Uterus (tissue), 3 donors: ENCODE measurements at regions not wholly inside any gene's neighbourhood (a gene's known extent, or its start where the extent isn't known, plus 50 kb on each side); places are given as distances from the start of the nearest gene placed in this dataset.

ENCODE experiments used
- DNase-seq, 2 donors: peaks; one replicate each; pipeline ENCODE4 v3.0.0-alpha.2; 2019 to 2020
- H3K27ac ChIP-seq, 2 donors: fragments of 200-600 bp; sonication (generic); 1 replicate in 1 of 2; 2 replicates in 1 of 2; pipeline ENCODE4 v1.5.1; 2016 to 2018
- H3K27me3 ChIP-seq, 2 donors: fragments of 200-600 bp; sonication (generic); one replicate each; pipeline ENCODE4 v1.5.1; 2018 to 2019; ENCODE audit warnings: control low read depth in 1 of 2
- H3K36me3 ChIP-seq, 2 donors: fragments of 200-600 bp; sonication (generic); one replicate each; pipeline ENCODE4 v1.5.1; 2019; ENCODE audit warnings: control low read depth in 1 of 2
- H3K4me1 ChIP-seq, 2 donors: fragments of 200-600 bp; sonication (generic); one replicate each; pipeline ENCODE4 v1.5.1; 2018 to 2019; ENCODE audit warnings: control low read depth in 1 of 2
- H3K4me3 ChIP-seq, 2 donors: fragments of 200-600 bp; sonication (generic); 1 replicate in 1 of 2; 2 replicates in 1 of 2; pipeline ENCODE4 v1.5.1; 2018 to 2019; ENCODE audit warnings: mild to moderate bottlenecking in 1 of 2
- H3K9me3 ChIP-seq, 2 donors: fragments of 200-600 bp; sonication (generic); one replicate each; pipeline ENCODE4 v1.5.1; 2019; ENCODE audit warnings: control low read depth in 1 of 2
- CTCF ChIP-seq, 4 experiments: fragments of 200-600 bp in 2 of 4; fragments of 450-650 bp in 2 of 4; sonication (generic) in 2 of 4; IDR thresholded peaks; one replicate each; pipeline ENCODE4 v1.5.1; 2016 to 2019; ENCODE audit warnings: antibody characterized with exemption in 4 of 4, mild to moderate bottlenecking in 2 of 4, moderate library complexity in 1 of 4
- POLR2A ChIP-seq, 2 donors: fragments of 450-650 bp; IDR thresholded peaks; one replicate each; pipeline ENCODE4 v1.6.1; 2016; ENCODE audit warnings: antibody characterized with exemption in 2 of 2, mild to moderate bottlenecking in 1 of 2, moderate library complexity in 1 of 2
- intact Hi-C: fragments of 100-400 bp; cut with DNase I; formaldehyde crosslinking; loops from one replicate; pipeline ENCODE4 v1.15.1; 2023; ENCODE audit warnings: low total_unique reads
- donor health status: DM: yes; HTN: yes; CAD: no.

GRCh38 chr22:27295040-27295439 lies 506.5 kb downstream of the MN1 start:
- Histone ChIP-seq H3K4me3 (no peak overlapping the region), H3K9me3 (no peaks in the 10 kb centered on the region), H3K27ac (no peak overlapping the region), H3K36me3 (no peaks in the 10 kb centered on the region), H3K4me1 (no peaks in the 10 kb centered on the region), H3K27me3 (no peaks in the 10 kb centered on the region)
- DNase-seq: no peak
- no peak for TF ChIP-seq POLR2A (IDR thresholded peaks at IDR 0.05)
- no peak for TF ChIP-seq CTCF (IDR thresholded peaks at IDR 0.05)
- intact Hi-C loops: no loop called here

GRCh38 chr22:27295605-27296004 lies 506.0 kb downstream of the MN1 start:
- Histone ChIP-seq H3K4me3 (no peak overlapping the region), H3K36me3 (no peaks in the 10 kb centered on the region), H3K27ac (no peak overlapping the region), H3K9me3 (no peaks in the 10 kb centered on the region), H3K4me1 (no peaks in the 10 kb centered on the region), H3K27me3 (no peaks in the 10 kb centered on the region)
- TF ChIP-seq CTCF (IDR thresholded peaks at IDR 0.05) (no peak), POLR2A (IDR thresholded peaks at IDR 0.05) (no peak)
- intact Hi-C loops: no loop called here
- no peak for DNase-seq

- no peak overlapping the region for H3K27ac ChIP-seq
- intact Hi-C loops: no loop called here
Measured at GRCh38 chr22:27296091-27296675, 505.4 kb downstream of the MN1 start.

GRCh38 chr22:27297125-27297524 lies 504.4 kb downstream of the MN1 start:
- H3K27me3 ChIP-seq: no peaks in the 10 kb centered on the region
- no peaks in the 10 kb centered on the region for H3K4me1 ChIP-seq
- no peak for DNase-seq
- H3K9me3 ChIP-seq: no peaks in the 10 kb centered on the region
- no peak overlapping the region for H3K27ac ChIP-seq
- no peaks in the 10 kb centered on the region for H3K36me3 ChIP-seq
- H3K4me3 ChIP-seq: no peak overlapping the region
- intact Hi-C loops: no loop called here
- TF ChIP-seq POLR2A (IDR thresholded peaks at IDR 0.05) (no peak), CTCF (IDR thresholded peaks at IDR 0.05) (no peak)

More at GRCh38 chr22:27296091-27296675, 505.4 kb downstream of the MN1 start:
- Histone ChIP-seq H3K9me3 (no peaks in the 10 kb centered on the region), H3K4me3 (no peak overlapping the region), H3K36me3 (no peaks in the 10 kb centered on the region), H3K27me3 (no peaks in the 10 kb centered on the region), H3K4me1 (no peaks in the 10 kb centered on the region)
- no peak for DNase-seq
- no peak for TF ChIP-seq CTCF (IDR thresholded peaks at IDR 0.05)
- TF ChIP-seq POLR2A (IDR thresholded peaks at IDR 0.05): no peak

- no peaks in the 10 kb centered on the region for H3K4me1 ChIP-seq
- peak overlapping the region; percentile 50 to 65 for H3K27ac ChIP-seq
- no peaks in the 10 kb centered on the region for H3K36me3 ChIP-seq
- no peak overlapping the region for H3K4me3 ChIP-seq
- intact Hi-C loops: no loop called here
- DNase-seq: no peak
- no peaks in the 10 kb centered on the region for H3K9me3 ChIP-seq
- no peaks in the 10 kb centered on the region for H3K27me3 ChIP-seq
- TF ChIP-seq POLR2A (IDR thresholded peaks at IDR 0.05) (no peak), CTCF (IDR thresholded peaks at IDR 0.05) (no peak)
Measured at GRCh38 chr22:27298332-27298731, 503.2 kb downstream of the MN1 start.
